ENCODE measurements at regions not wholly inside any gene's neighbourhood (a gene's known extent, or its start where the extent isn't known, plus 50 kb on each side); places are given as distances from the start of the nearest gene placed in this dataset.

GRCh38 chr7:26444555-26444954 lies 152.9 kb downstream of the SNX10 start:
- Histone ChIP-seq H2BK15ac (ENCODE audit: low read length) (no peak overlapping the region), H2BK5ac (ENCODE audit: low read depth, low read length) (no peak overlapping the region), H3K27me3 (replicated peaks in 1 of 4; ENCODE audit: control insufficient read depth in 3 of 4, extremely low read depth in 1 of 4, insufficient read depth in 3 of 4, low read length in 3 of 4) (no peaks in the 10 kb centered on the region), H3K56ac (replicated peaks; ENCODE audit: insufficient read length, low read depth, low read length) (no peak overlapping the region), H4K91ac (replicated peaks; ENCODE audit: insufficient read length, low read length) (no peak overlapping the region), H3K9ac (replicated peaks in 1 of 4; ENCODE audit: extremely low read depth in 1 of 4, low read depth in 3 of 4, low read length in 3 of 4) (no peak overlapping the region), H3K79me1 (ENCODE audit: low read depth, low read length) (no peaks in the 10 kb centered on the region), H4K8ac (ENCODE audit: extremely low read depth, insufficient read depth, low read length) (no peak overlapping the region), H3K23ac (ENCODE audit: insufficient read length) (no peak overlapping the region), H3K18ac (ENCODE audit: extremely low read depth, low read length) (no peak overlapping the region), H3K4me3 (ENCODE audit: extremely low read depth in 1 of 4, insufficient read depth in 2 of 4, low read depth in 3 of 4, low read length in 4 of 4) (no peak overlapping the region), H4K20me1 (replicated peaks in 1 of 2; ENCODE audit: control insufficient read depth in 1 of 2, insufficient read depth in 2 of 2, low read length in 2 of 2) (no peaks in the 10 kb centered on the region), H3K4me2 (ENCODE audit: insufficient read depth in 1 of 2, low read depth in 2 of 2, low read length in 2 of 2) (no peak overlapping the region), H3K4me1 (replicated peaks in 1 of 4; ENCODE audit: control insufficient read depth in 3 of 4, insufficient read depth in 4 of 4, low read length in 3 of 4) (peaks cover 5 to 10% (median 7%) of the 10 kb centered on the region in 4 experiments; a peak in 3 of 7 replicates), H3K9me3 (ENCODE audit: insufficient read depth in 2 of 2, low read depth in 1 of 2, low read length in 1 of 2) (no peaks in the 10 kb centered on the region), H3K23me2 (ENCODE audit: low read depth, low read length) (no peaks in the 10 kb centered on the region), H3K4ac (replicated peaks; ENCODE audit: insufficient read length, low read depth, low read length) (no peak overlapping the region), H2BK120ac (replicated peaks; ENCODE audit: low read depth, low read length) (no peak overlapping the region), H2BK12ac (ENCODE audit: low read depth, low read length) (no peak overlapping the region), H2AK5ac (ENCODE audit: low read depth, low read length) (no peak overlapping the region), H3K14ac (ENCODE audit: insufficient read length) (no peak overlapping the region), H3K27ac (ENCODE audit: low read depth, low read length) (no peak overlapping the region), H2AFZ (ENCODE audit: low read length) (no peak overlapping the region), H2BK20ac (ENCODE audit: low read length) (no peak overlapping the region), H4K5ac (ENCODE audit: insufficient read length, low read depth, low read length) (no peak overlapping the region), H3K36me3 (ENCODE audit: control insufficient read depth in 2 of 4, insufficient read depth in 4 of 4, low read length in 3 of 4) (no peaks in the 10 kb centered on the region), H3K79me2 (ENCODE audit: control insufficient read depth in 1 of 2, insufficient read depth in 2 of 2, low read length in 2 of 2) (no peaks in the 10 kb centered on the region)
- TF ChIP-seq CBX8 (IDR thresholded peaks at IDR 0.05; ENCODE audit: borderline replicate concordance, low read depth, low read length): no peak
- TF ChIP-seq SRF (IDR thresholded peaks at IDR 0.05; ENCODE audit: low read depth, low read length): no peak
- TF ChIP-seq BACH1 (IDR thresholded peaks at IDR 0.05; ENCODE audit: low read length): no peak
- TF ChIP-seq YY1 (IDR thresholded peaks at IDR 0.05; ENCODE audit: low read depth, low read length): no peak
- TF ChIP-seq EZH2 (IDR thresholded peaks at IDR 0.05; ENCODE audit: low read depth, low read length, severe bottlenecking): no peak
- no peak for TF ChIP-seq HDAC6 (IDR thresholded peaks at IDR 0.05; ENCODE audit: low read depth, low read length)
- TF ChIP-seq EGR1 (IDR thresholded peaks at IDR 0.05; ENCODE audit: borderline replicate concordance, low read depth, low read length): no peak
- no peak for TF ChIP-seq GABPA (IDR thresholded peaks at IDR 0.05; ENCODE audit: borderline replicate concordance, insufficient read depth, low read length)
- no peak for TF ChIP-seq TEAD4 (IDR thresholded peaks at IDR 0.05; ENCODE audit: low read depth, low read length)
- TF ChIP-seq SIN3A (conservative IDR thresholded peaks at IDR 0.05 in 1 of 2, IDR thresholded peaks at IDR 0.05 in 1 of 2; ENCODE audit: low read depth in 1 of 2, low read length in 2 of 2): no peak
- no peak for TF ChIP-seq NANOG (IDR thresholded peaks at IDR 0.05; ENCODE audit: insufficient read depth, low read depth, low read length, poor library complexity, severe bottlenecking)
- POLR2A ChIA-PET (ENCODE audit: partially characterized antibody): no interaction called here
- CTCF ChIA-PET (ENCODE audit: partially characterized antibody): interaction anchor here (0.6 to 1.3 kb wide), 5 partner anchors 8 to 75 kb away, joined by 3 to 5 read pairs (median 3); no protein-coding TSS in a partner anchor
- no peak for FAIRE-seq
- DNase-seq (ENCODE audit: low read depth in 1 of 2, low spot score in 2 of 2): no peak
- 92% methylated on average over 2 of the region's 2 CpGs; no CpG with 5 or more reads in 1 of the 2 experiments for WGBS, 2 experiments (ENCODE audit: extremely low coverage in 1 of 2, insufficient coverage in 1 of 2, insufficient read length in 1 of 2, insufficient replicate concordance in 2 of 2, low coverage in 1 of 2, low lambda C conversion rate in 2 of 2, missing lambda C conversion rate in 1 of 2)
